ENCODE measurements at regions not wholly inside any gene's neighbourhood (a gene's known extent, or its start where the extent isn't known, plus 50 kb on each side); places are given as distances from the start of the nearest gene placed in this dataset.

- no peaks in the 10 kb centered on the region for H3K4me1 ChIP-seq
- no peaks in the 10 kb centered on the region for H3K9me3 ChIP-seq
- no peaks in the 10 kb centered on the region for H3K36me3 ChIP-seq (replicated peaks)
- H3K4me3 ChIP-seq = no peak overlapping the region
- no peak for DNase-seq (ENCODE audit: low spot score in 2 of 2)
- H3K27me3 ChIP-seq (ENCODE audit: low read depth) = no peaks in the 10 kb centered on the region
- in situ Hi-C loops (cut with MboI; ENCODE audit: low sequenced_read_pairs) = no loop called here
These were observed 111.3 kb upstream of the SEMA6A start for GRCh38 chr5:116685931-116686330.

- in situ Hi-C loops (cut with MboI; ENCODE audit: low sequenced_read_pairs) = no loop called here
- H3K4me3 ChIP-seq = no peak overlapping the region
- no peak for DNase-seq (ENCODE audit: low spot score in 2 of 2)
- H3K36me3 ChIP-seq (replicated peaks) = no peaks in the 10 kb centered on the region
- no peaks in the 10 kb centered on the region for H3K4me1 ChIP-seq
- no peaks in the 10 kb centered on the region for H3K9me3 ChIP-seq
- H3K27me3 ChIP-seq (ENCODE audit: low read depth) = no peaks in the 10 kb centered on the region
These were observed 110.4 kb upstream of the SEMA6A start for GRCh38 chr5:116685069-116685468.

- Histone ChIP-seq H3K36me3 (replicated peaks) (no peaks in the 10 kb centered on the region), H3K4me1 (no peaks in the 10 kb centered on the region), H3K27me3 (ENCODE audit: low read depth) (no peaks in the 10 kb centered on the region), H3K9me3 (no peaks in the 10 kb centered on the region), H3K4me3 (no peak overlapping the region)
- in situ Hi-C loops (cut with MboI; ENCODE audit: low sequenced_read_pairs) = no loop called here
- no peak for DNase-seq (ENCODE audit: low spot score in 2 of 2)
These were observed 106.9 kb upstream of the SEMA6A start for GRCh38 chr5:116681334-116682013.

- Histone ChIP-seq H3K4me3 (no peak overlapping the region), H3K4me1 (no peaks in the 10 kb centered on the region), H3K9me3 (no peaks in the 10 kb centered on the region), H3K27me3 (ENCODE audit: low read depth) (no peaks in the 10 kb centered on the region), H3K36me3 (replicated peaks) (no peaks in the 10 kb centered on the region)
- in situ Hi-C loops (cut with MboI; ENCODE audit: low sequenced_read_pairs) = no loop called here
- no peak for DNase-seq (ENCODE audit: low spot score in 2 of 2)
These were observed 100.9 kb upstream of the SEMA6A start for GRCh38 chr5:116675626-116675910.

- no peak overlapping the region for H3K4me3 ChIP-seq
- in situ Hi-C loops (cut with MboI; ENCODE audit: low sequenced_read_pairs) = no loop called here
- DNase-seq (ENCODE audit: low spot score in 2 of 2) = no peak
- H3K36me3 ChIP-seq (replicated peaks) = no peaks in the 10 kb centered on the region
- H3K27me3 ChIP-seq (ENCODE audit: low read depth) = no peaks in the 10 kb centered on the region
- H3K4me1 ChIP-seq = no peaks in the 10 kb centered on the region
- no peaks in the 10 kb centered on the region for H3K9me3 ChIP-seq
These were observed 100.4 kb upstream of the SEMA6A start for GRCh38 chr5:116674881-116675625.

GRCh38 chr5:116673453-116673852 lies 98.8 kb upstream of the SEMA6A start:
- no peaks in the 10 kb centered on the region for H3K36me3 ChIP-seq (replicated peaks)

GRCh38 chr5:116672203-116672602 lies 97.6 kb upstream of the SEMA6A start:
- in situ Hi-C loops (cut with MboI; ENCODE audit: low sequenced_read_pairs) = no loop called here

More at GRCh38 chr5:116673453-116673852, 98.8 kb upstream of the SEMA6A start:
- DNase-seq (ENCODE audit: low spot score in 2 of 2) = no peak
- in situ Hi-C loops (cut with MboI; ENCODE audit: low sequenced_read_pairs) = no loop called here
- H3K9me3 ChIP-seq = no peaks in the 10 kb centered on the region
- H3K4me3 ChIP-seq = no peak overlapping the region
- H3K27me3 ChIP-seq (ENCODE audit: low read depth) = no peaks in the 10 kb centered on the region
- H3K4me1 ChIP-seq = no peaks in the 10 kb centered on the region

GRCh38 chr5:116671211-116671736 lies 96.7 kb upstream of the SEMA6A start:
- no peaks in the 10 kb centered on the region for H3K9me3 ChIP-seq
- no peak for DNase-seq (ENCODE audit: low spot score in 2 of 2)
- in situ Hi-C loops (cut with MboI; ENCODE audit: low sequenced_read_pairs) = no loop called here
- H3K4me1 ChIP-seq = peaks cover 4% of the 10 kb centered on the region; the same call in 1 of the 2 replicates
- H3K4me3 ChIP-seq = no peak overlapping the region
- no peaks in the 10 kb centered on the region for H3K27me3 ChIP-seq (ENCODE audit: low read depth)
- H3K36me3 ChIP-seq (replicated peaks) = no peaks in the 10 kb centered on the region

More at GRCh38 chr5:116672203-116672602, 97.6 kb upstream of the SEMA6A start:
- Histone ChIP-seq H3K4me1 (peaks cover 4% of the 10 kb centered on the region; the same call in 1 of the 2 replicates), H3K4me3 (no peak overlapping the region), H3K27me3 (ENCODE audit: low read depth) (no peaks in the 10 kb centered on the region), H3K36me3 (replicated peaks) (no peaks in the 10 kb centered on the region), H3K9me3 (no peaks in the 10 kb centered on the region)
- no peak for DNase-seq (ENCODE audit: low spot score in 2 of 2)

- H3K27me3 ChIP-seq (ENCODE audit: low read depth) = no peaks in the 10 kb centered on the region
- H3K36me3 ChIP-seq (replicated peaks) = no peaks in the 10 kb centered on the region
- DNase-seq (ENCODE audit: low spot score in 2 of 2) = no peak
- H3K9me3 ChIP-seq = no peaks in the 10 kb centered on the region
- H3K4me3 ChIP-seq = no peak overlapping the region
- H3K4me1 ChIP-seq = peaks cover 4% of the 10 kb centered on the region; the same call in 1 of the 2 replicates
- in situ Hi-C loops (cut with MboI; ENCODE audit: low sequenced_read_pairs) = no loop called here
These were observed 94.8 kb upstream of the SEMA6A start for GRCh38 chr5:116669261-116670031.

- no peak for DNase-seq (ENCODE audit: low spot score in 2 of 2)
- no peaks in the 10 kb centered on the region for H3K36me3 ChIP-seq (replicated peaks)
- in situ Hi-C loops (cut with MboI; ENCODE audit: low sequenced_read_pairs) = no loop called here
- H3K27me3 ChIP-seq (ENCODE audit: low read depth) = no peaks in the 10 kb centered on the region
- no peaks in the 10 kb centered on the region; the same call in 1 of the 2 replicates for H3K9me3 ChIP-seq
- H3K4me3 ChIP-seq = no peak overlapping the region
- H3K4me1 ChIP-seq = peaks cover 4% of the 10 kb centered on the region; the same call in 1 of the 2 replicates
These were observed 93.8 kb upstream of the SEMA6A start for GRCh38 chr5:116668390-116668789.

GRCh38 chr5:116666901-116667300 lies 92.3 kb upstream of the SEMA6A start:
- in situ Hi-C loops (cut with MboI; ENCODE audit: low sequenced_read_pairs) = no loop called here

GRCh38 chr5:116664988-116665387 lies 90.4 kb upstream of the SEMA6A start:
- Histone ChIP-seq H3K4me3 (no peak overlapping the region), H3K4me1 (peaks cover 4% of the 10 kb centered on the region; the same call in 1 of the 2 replicates)

More at GRCh38 chr5:116666901-116667300, 92.3 kb upstream of the SEMA6A start:
- Histone ChIP-seq H3K4me3 (no peak overlapping the region), H3K4me1 (peaks cover 4% of the 10 kb centered on the region; the same call in 1 of the 2 replicates), H3K27me3 (ENCODE audit: low read depth) (no peaks in the 10 kb centered on the region), H3K36me3 (replicated peaks) (no peaks in the 10 kb centered on the region), H3K9me3 (no peaks in the 10 kb centered on the region; the same call in none of the 2 replicates)
- DNase-seq (ENCODE audit: low spot score in 2 of 2) = no peak

GRCh38 chr5:116663081-116663480 lies 88.5 kb upstream of the SEMA6A start:
- Histone ChIP-seq H3K9me3 (no peaks in the 10 kb centered on the region; the same call in none of the 2 replicates), H3K4me1 (peaks cover under 1% of the 10 kb centered on the region; the same call in 1 of the 2 replicates)
- in situ Hi-C loops (cut with MboI; ENCODE audit: low sequenced_read_pairs) = no loop called here

More at GRCh38 chr5:116664988-116665387, 90.4 kb upstream of the SEMA6A start:
- Histone ChIP-seq H3K36me3 (replicated peaks) (no peaks in the 10 kb centered on the region), H3K27me3 (ENCODE audit: low read depth) (no peaks in the 10 kb centered on the region), H3K9me3 (no peaks in the 10 kb centered on the region; the same call in none of the 2 replicates)
- in situ Hi-C loops (cut with MboI; ENCODE audit: low sequenced_read_pairs) = no loop called here
- no peak for DNase-seq (ENCODE audit: low spot score in 2 of 2)

More at GRCh38 chr5:116663081-116663480, 88.5 kb upstream of the SEMA6A start:
- no peaks in the 10 kb centered on the region for H3K36me3 ChIP-seq (replicated peaks)
- DNase-seq (ENCODE audit: low spot score in 2 of 2) = no peak
- no peaks in the 10 kb centered on the region for H3K27me3 ChIP-seq (ENCODE audit: low read depth)
- H3K4me3 ChIP-seq = no peak overlapping the region
